GM18502 (cell line): ENCODE measurements at regions not wholly inside any gene's neighbourhood (a gene's known extent, or its start where the extent isn't known, plus 50 kb on each side); places are given as distances from the start of the nearest gene placed in this dataset.
"Not testable (repeated sequence)": the region's sequence is repeated elsewhere in the genome, so short reads cannot be mapped to it uniquely, and the experiment has no call there.

ENCODE experiments used
- ATAC-seq: cut with Tn5 transposase; IDR thresholded peaks from one replicate; pipeline ENCODE4 v1.9.1; 2021; ENCODE audit warnings: mild to moderate bottlenecking; ENCODE audit not compliant: unreplicated experiment, poor library complexity

GRCh38 chr2:84224121-84224520 lies 235.0 kb downstream of the SUCLG1 start:
- no peak for ATAC-seq

- ATAC-seq = no peak
These were observed 235.9 kb downstream of the SUCLG1 start for GRCh38 chr2:84223191-84223590.

GRCh38 chr2:84221102-84221501 lies 238.0 kb downstream of the SUCLG1 start:
- not testable (repeated sequence) for ATAC-seq

- no peak for ATAC-seq
These were observed 241.6 kb downstream of the SUCLG1 start for GRCh38 chr2:84217456-84217855.

GRCh38 chr2:84214455-84214854 lies 244.6 kb downstream of the SUCLG1 start:
- ATAC-seq = no peak

GRCh38 chr2:84212611-84213314 lies 246.3 kb downstream of the SUCLG1 start:
- no peak for ATAC-seq

- ATAC-seq = no peak
These were observed 249.1 kb downstream of the SUCLG1 start for GRCh38 chr2:84209941-84210340.

GRCh38 chr2:84204995-84205394 lies 254.1 kb downstream of the SUCLG1 start:
- ATAC-seq = no peak

GRCh38 chr2:84202166-84202565 lies 256.9 kb downstream of the SUCLG1 start:
- ATAC-seq = no peak

GRCh38 chr2:84201158-84201557 lies 257.9 kb downstream of the SUCLG1 start:
- no peak for ATAC-seq

GRCh38 chr2:84197901-84198300 lies 261.2 kb downstream of the SUCLG1 start:
- ATAC-seq = no peak

- ATAC-seq = no peak
These were observed 264.0 kb downstream of the SUCLG1 start for GRCh38 chr2:84194949-84195644.

GRCh38 chr2:84194181-84194580 lies 264.9 kb downstream of the SUCLG1 start:
- ATAC-seq = no peak

GRCh38 chr2:84187258-84187657 lies 271.8 kb downstream of the SUCLG1 start:
- no peak for ATAC-seq

GRCh38 chr2:84181927-84182326 lies 277.2 kb downstream of the SUCLG1 start:
- ATAC-seq = no peak

- no peak for ATAC-seq
These were observed 281.3 kb downstream of the SUCLG1 start for GRCh38 chr2:84177733-84178132.

GRCh38 chr2:84175970-84176369 lies 283.1 kb downstream of the SUCLG1 start:
- no peak for ATAC-seq

- ATAC-seq = no peak
These were observed 283.7 kb downstream of the SUCLG1 start for GRCh38 chr2:84175340-84175739.

GRCh38 chr2:84173041-84173440 lies 286.0 kb downstream of the SUCLG1 start:
- ATAC-seq = no peak

GRCh38 chr2:84170979-84171378 lies 288.1 kb downstream of the SUCLG1 start:
- no peak for ATAC-seq

GRCh38 chr2:84169871-84170270 lies 289.2 kb downstream of the SUCLG1 start:
- no peak for ATAC-seq

GRCh38 chr2:84168552-84168951 lies 290.5 kb downstream of the SUCLG1 start:
- ATAC-seq = not testable (repeated sequence)
